ENCODE measurements at regions not wholly inside any gene's neighbourhood (a gene's known extent, or its start where the extent isn't known, plus 50 kb on each side); places are given as distances from the start of the nearest gene placed in this dataset.

DNA sequence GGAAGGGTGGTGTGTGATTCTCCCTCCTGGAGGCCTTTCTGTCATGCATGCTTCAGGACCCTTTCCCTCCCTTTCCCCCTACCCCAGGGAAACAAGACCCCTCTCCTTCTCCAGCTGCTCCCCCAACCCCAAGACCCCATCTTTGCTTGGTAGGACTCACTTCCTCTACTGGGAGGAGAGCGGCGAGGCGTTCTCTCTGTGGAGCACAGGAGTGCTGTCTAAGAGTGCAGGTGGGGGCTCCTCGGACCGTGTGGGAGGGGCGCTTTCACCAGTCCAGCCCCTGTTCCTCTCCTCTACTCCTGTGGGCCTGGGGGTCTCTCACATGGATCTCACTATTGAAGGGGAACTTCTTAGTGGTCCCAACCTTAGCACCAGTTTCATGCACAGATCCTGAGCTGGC is 456.1 kb upstream of the ASIC2 start:
- TF ChIP-seq, protein P1, sequence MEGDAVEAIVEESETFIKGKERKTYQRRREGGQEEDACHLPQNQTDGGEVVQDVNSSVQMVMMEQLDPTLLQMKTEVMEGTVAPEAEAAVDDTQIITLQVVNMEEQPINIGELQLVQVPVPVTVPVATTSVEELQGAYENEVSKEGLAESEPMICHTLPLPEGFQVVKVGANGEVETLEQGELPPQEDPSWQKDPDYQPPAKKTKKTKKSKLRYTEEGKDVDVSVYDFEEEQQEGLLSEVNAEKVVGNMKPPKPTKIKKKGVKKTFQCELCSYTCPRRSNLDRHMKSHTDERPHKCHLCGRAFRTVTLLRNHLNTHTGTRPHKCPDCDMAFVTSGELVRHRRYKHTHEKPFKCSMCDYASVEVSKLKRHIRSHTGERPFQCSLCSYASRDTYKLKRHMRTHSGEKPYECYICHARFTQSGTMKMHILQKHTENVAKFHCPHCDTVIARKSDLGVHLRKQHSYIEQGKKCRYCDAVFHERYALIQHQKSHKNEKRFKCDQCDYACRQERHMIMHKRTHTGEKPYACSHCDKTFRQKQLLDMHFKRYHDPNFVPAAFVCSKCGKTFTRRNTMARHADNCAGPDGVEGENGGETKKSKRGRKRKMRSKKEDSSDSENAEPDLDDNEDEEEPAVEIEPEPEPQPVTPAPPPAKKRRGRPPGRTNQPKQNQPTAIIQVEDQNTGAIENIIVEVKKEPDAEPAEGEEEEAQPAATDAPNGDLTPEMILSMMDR (IDR thresholded peaks at IDR 0.05; ENCODE audit: low read depth, low read length) = no peak
- no peak for TF ChIP-seq EZH2phosphoT487 (IDR thresholded peaks at IDR 0.05; ENCODE audit: low read depth)

Measured in OCI-LY3 (cell line).